C4-2B (cell line): ENCODE measurements at regions not wholly inside any gene's neighbourhood (a gene's known extent, or its start where the extent isn't known, plus 50 kb on each side); places are given as distances from the start of the nearest gene placed in this dataset.

Experiments
- ZFX ChIP-seq: fragments of 450-650 bp; IDR thresholded peaks from 2 replicates; pipeline ENCODE4 v1.6.1; 2017
- TF ChIP-seq, protein P1 (sequence below): fragments of 450-650 bp; conservative IDR thresholded peaks from 2 replicates; pipeline ENCODE4 v1.5.1; 2017; ENCODE audit warnings: mild to moderate bottlenecking

DNA sequence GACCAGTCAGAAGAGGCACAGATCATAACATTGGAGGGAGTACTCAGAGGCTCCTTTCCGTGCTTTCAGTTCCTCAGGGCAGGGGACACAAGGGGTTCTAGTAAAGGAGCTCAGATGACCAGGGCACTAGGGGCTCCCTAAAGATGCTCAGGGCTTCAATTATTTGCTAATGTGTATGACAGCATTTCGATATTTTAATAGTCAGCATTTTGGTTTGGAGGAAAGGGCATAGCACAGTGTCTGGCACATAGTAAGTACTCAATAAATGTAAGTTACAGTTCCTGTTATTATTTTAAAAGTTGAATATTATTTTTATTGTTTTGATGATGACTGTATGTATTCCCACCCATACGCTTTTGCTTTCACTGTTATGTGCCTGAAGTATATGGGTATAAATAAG, 260.0 kb downstream of the REEP3 start:
- TF ChIP-seq, protein P1, sequence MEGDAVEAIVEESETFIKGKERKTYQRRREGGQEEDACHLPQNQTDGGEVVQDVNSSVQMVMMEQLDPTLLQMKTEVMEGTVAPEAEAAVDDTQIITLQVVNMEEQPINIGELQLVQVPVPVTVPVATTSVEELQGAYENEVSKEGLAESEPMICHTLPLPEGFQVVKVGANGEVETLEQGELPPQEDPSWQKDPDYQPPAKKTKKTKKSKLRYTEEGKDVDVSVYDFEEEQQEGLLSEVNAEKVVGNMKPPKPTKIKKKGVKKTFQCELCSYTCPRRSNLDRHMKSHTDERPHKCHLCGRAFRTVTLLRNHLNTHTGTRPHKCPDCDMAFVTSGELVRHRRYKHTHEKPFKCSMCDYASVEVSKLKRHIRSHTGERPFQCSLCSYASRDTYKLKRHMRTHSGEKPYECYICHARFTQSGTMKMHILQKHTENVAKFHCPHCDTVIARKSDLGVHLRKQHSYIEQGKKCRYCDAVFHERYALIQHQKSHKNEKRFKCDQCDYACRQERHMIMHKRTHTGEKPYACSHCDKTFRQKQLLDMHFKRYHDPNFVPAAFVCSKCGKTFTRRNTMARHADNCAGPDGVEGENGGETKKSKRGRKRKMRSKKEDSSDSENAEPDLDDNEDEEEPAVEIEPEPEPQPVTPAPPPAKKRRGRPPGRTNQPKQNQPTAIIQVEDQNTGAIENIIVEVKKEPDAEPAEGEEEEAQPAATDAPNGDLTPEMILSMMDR = no peak
- TF ChIP-seq ZFX = no peak
